Neural progenitor cell (in vitro differentiated cells): ENCODE measurements at regions not wholly inside any gene's neighbourhood (a gene's known extent, or its start where the extent isn't known, plus 50 kb on each side); places are given as distances from the start of the nearest gene placed in this dataset.
"Not testable (repeated sequence)": the region's sequence is repeated elsewhere in the genome, so short reads cannot be mapped to it uniquely, and the experiment has no call there.

Experiments used
- CTCF ChIP-seq: fragments of 200-600 bp; sonication (generic); IDR thresholded peaks from 2 replicates; pipeline ENCODE4 v1.5.1; 2017; ENCODE audit warnings: antibody characterized with exemption, mild to moderate bottlenecking
- EZH2 ChIP-seq: fragments of 200-600 bp; sonication (generic); IDR thresholded peaks from 2 replicates; pipeline ENCODE4 v1.6.1; 2017; ENCODE audit warnings: antibody characterized with exemption, mild to moderate bottlenecking, moderate library complexity
- EZH2phosphoT487 ChIP-seq: fragments of 200-600 bp; sonication (generic); IDR thresholded peaks from 2 replicates; pipeline ENCODE4 v1.6.1; 2017; ENCODE audit warnings: antibody characterized with exemption

- TF ChIP-seq CTCF, EZH2, EZH2phosphoT487: not testable (repeated sequence)
Observed at GRCh38 chr9:64461885-64462284, 823.1 kb downstream of the FOXD4L5 start.
